ENCODE measurements at regions not wholly inside any gene's neighbourhood (a gene's known extent, or its start where the extent isn't known, plus 50 kb on each side); places are given as distances from the start of the nearest gene placed in this dataset.
"Not testable (repeated sequence)": the region's sequence is repeated elsewhere in the genome, so short reads cannot be mapped to it uniquely, and the experiment has no call there.

DNA sequence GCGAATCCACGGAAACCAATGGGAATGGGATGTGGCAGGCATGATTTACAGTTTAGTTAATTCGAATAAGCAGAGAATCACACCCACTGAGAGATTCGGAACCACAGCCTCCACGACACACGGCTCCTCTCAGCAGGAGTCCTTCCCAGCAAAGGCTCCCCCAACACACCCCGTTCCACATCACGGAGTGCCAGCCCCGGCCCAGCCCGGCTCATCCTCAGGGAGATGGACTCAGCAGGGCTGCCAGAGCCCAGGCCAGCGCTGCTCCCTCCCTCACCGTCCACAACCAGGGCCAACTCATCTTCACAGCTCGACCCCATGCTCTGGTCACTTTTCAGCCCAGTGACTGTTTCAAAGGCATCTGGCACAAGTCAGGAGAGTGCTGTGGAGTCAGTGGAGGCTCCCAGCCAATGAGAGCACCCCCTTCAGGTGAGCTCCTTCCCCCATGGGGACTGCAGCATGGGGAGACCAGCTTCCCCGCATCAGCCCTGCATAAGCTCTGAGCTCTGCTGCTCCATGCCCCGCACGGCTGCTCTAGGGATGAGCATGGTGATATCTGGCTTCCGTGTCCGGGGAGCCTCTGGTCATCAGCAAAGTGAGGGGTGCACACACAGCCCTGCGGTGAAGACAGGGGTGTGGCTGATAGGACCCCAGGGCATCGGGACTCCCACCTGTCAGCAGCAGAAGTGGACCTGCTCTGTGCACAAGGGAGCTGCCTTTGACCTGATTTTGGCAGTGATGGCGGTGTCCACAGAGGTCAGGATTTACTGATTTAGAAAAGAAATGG lies 238.8 kb upstream of the SFSWAP start:
- Histone ChIP-seq H3K9ac (ENCODE audit: low read length) (no peak overlapping the region), H3K9me3 (ENCODE audit: control insufficient read depth, low read depth, low read length) (no peaks in the 10 kb centered on the region), H3K36me3 (ENCODE audit: control insufficient read depth, low read depth, low read length) (no peaks in the 10 kb centered on the region), H3K4me1 (ENCODE audit: control insufficient read depth, low read depth, low read length) (no peaks in the 10 kb centered on the region), H3K27ac (ENCODE audit: low read length) (no peak overlapping the region), H3K27me3 (ENCODE audit: control insufficient read depth, insufficient read depth, low read length) (no peaks in the 10 kb centered on the region), H3K4me3 (ENCODE audit: low read length) (no peak overlapping the region)

DNA sequence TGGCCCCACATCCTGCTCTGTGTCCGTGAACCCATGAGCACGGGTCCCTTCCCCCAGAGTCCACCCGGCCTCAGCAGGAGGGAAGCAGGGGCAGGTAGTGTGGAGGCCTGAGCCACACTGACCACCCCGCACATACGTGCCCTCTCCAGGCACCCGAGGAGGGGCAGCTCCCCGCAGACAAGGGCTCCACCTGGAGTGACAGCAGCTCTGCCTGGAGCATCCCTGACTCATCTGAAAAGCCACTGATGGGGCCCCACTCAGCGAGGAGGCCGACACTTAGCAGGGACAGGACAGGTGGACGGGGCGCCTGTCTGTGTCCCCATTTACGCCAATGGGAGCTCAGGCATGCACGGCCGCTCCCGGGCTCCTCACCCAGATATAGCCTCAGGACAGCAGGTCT lies 237.6 kb upstream of the SFSWAP start:
- H3K4me3 ChIP-seq (ENCODE audit: low read length) = no peak overlapping the region
- no peak overlapping the region for H3K9ac ChIP-seq (ENCODE audit: low read length)
- no peaks in the 10 kb centered on the region for H3K27me3 ChIP-seq (ENCODE audit: control insufficient read depth, insufficient read depth, low read length)
- H3K36me3 ChIP-seq (ENCODE audit: control insufficient read depth, low read depth, low read length) = no peaks in the 10 kb centered on the region
- H3K27ac ChIP-seq (ENCODE audit: low read length) = no peak overlapping the region
- no peaks in the 10 kb centered on the region for H3K4me1 ChIP-seq (ENCODE audit: control insufficient read depth, low read depth, low read length)
- H3K9me3 ChIP-seq (ENCODE audit: control insufficient read depth, low read depth, low read length) = no peaks in the 10 kb centered on the region

DNA sequence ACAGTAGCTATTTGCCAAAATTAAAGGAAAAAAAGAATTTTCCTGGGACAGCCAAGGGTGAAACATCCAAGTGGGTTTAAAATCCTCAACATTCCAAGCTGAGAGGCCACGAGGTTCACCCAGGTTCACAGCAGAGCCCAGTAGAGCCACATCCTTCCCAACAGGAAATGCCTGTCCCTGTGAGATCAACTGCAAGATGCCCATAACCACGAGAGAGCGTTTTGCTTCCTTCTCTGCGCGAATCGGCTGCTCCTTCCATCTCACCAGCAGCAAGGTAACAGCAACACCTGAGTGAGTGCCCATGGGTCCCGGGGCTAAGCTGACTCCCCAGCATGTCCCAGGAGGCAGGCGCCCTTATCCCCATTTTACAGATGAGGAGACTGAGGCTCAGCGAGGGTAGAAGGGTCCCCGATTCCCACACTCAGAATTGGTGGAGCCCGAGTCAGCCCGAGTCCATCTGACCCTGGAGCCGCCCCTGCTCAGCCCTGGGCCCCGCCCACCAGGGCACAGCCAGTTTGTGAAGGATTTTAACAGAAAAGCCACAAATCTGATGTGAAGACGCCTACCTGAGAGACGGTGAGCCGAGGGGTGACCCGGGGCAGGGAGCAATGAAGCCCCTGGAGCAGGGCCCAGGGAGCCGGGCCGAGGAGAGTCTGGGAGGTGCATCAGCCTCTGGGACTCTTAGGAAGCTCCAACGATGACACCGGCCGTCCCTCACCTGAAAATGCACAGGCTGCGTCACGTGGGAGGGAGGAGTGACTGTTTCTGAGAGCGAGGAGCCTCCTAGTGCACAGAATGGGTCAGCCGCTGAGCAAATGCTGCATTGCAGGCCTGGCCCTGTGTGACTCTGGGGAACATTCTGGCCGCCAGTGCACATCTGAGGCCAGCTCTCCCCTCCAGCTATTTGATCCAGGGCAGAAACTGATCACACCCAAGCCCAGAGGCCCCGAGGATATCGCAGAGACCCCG lies 236.9 kb upstream of the SFSWAP start:
- no peak overlapping the region for H3K9ac ChIP-seq (ENCODE audit: low read length)
- no peak overlapping the region for H3K4me3 ChIP-seq (ENCODE audit: low read length)
- H3K9me3 ChIP-seq (ENCODE audit: control insufficient read depth, low read depth, low read length) = no peaks in the 10 kb centered on the region
- H3K27me3 ChIP-seq (ENCODE audit: control insufficient read depth, insufficient read depth, low read length) = no peaks in the 10 kb centered on the region
- no peaks in the 10 kb centered on the region for H3K36me3 ChIP-seq (ENCODE audit: control insufficient read depth, low read depth, low read length)
- no peak overlapping the region for H3K27ac ChIP-seq (ENCODE audit: low read length)
- H3K4me1 ChIP-seq (ENCODE audit: control insufficient read depth, low read depth, low read length) = no peaks in the 10 kb centered on the region

DNA sequence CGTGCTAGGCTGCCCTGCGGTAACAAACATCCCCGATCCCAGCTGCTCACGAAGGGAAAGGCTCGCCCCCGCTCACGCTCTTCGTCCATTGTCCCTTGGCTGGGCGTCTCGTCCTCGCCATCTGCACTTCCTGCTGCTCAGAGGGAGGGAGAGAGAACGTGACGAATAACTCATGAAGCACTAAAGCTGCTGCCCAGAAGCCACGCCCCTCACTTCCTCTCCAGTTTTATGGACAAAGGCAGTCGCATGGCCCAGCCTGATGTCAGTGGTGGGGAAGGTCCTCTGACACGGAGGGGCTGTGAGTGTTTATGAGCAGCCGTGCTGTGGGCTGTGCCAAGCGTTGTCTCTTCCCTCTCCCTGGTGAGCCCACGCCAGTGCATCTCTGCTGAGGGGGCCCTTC lies 235.9 kb upstream of the SFSWAP start:
- H3K27ac ChIP-seq (ENCODE audit: low read length); H3K27me3 ChIP-seq (ENCODE audit: control insufficient read depth, insufficient read depth, low read length); H3K9me3 ChIP-seq (ENCODE audit: control insufficient read depth, low read depth, low read length); H3K36me3 ChIP-seq (ENCODE audit: control insufficient read depth, low read depth, low read length); H3K4me3 ChIP-seq (ENCODE audit: low read length); H3K9ac ChIP-seq (ENCODE audit: low read length); H3K4me1 ChIP-seq (ENCODE audit: control insufficient read depth, low read depth, low read length): not testable (repeated sequence)

DNA sequence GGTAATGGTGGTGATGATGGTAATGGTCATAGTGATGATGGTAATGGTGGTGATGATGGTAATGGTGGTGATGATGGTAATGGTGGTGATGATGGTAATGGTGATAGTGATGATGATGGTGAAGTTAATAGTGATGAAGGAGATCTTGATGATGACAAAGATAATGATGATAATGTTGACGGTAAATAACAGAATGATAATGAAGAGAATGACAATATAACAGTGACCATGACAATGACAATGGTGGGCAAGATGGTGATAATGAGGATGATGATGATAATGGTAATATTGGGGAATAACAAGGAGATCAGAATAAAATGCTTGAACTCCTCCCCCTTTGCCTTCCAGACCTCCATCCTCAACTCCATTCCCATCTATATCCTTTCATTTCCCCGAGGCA lies 233.3 kb upstream of the SFSWAP start:
- H3K4me3 ChIP-seq (ENCODE audit: low read length) = no peak overlapping the region
- H3K9me3 ChIP-seq (ENCODE audit: control insufficient read depth, low read depth, low read length) = no peaks in the 10 kb centered on the region
- H3K27me3 ChIP-seq (ENCODE audit: control insufficient read depth, insufficient read depth, low read length) = no peaks in the 10 kb centered on the region
- H3K4me1 ChIP-seq (ENCODE audit: control insufficient read depth, low read depth, low read length) = no peaks in the 10 kb centered on the region
- no peaks in the 10 kb centered on the region for H3K36me3 ChIP-seq (ENCODE audit: control insufficient read depth, low read depth, low read length)
- no peak overlapping the region for H3K27ac ChIP-seq (ENCODE audit: low read length)
- H3K9ac ChIP-seq (ENCODE audit: low read length) = no peak overlapping the region

DNA sequence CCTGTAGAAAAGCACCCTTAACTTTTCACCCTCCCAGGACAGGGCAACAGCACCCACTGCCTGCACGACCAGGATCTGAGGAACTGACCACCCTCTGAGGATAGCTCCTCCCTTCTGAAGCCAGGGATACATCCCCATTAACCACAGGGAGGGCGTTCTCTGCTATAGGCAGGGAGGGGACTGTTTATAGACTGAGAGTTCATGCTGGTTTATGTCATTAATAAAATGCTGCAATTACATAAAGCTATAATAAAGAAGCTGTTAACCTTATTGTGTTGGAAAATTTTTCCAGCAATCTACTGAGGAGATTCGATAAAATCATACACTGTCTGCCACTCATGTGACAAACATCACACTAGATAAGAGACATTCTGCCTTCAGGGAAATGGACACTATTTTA lies 232.4 kb upstream of the SFSWAP start:
- Histone ChIP-seq H3K4me1 (ENCODE audit: control insufficient read depth, low read depth, low read length) (no peaks in the 10 kb centered on the region), H3K9me3 (ENCODE audit: control insufficient read depth, low read depth, low read length) (no peaks in the 10 kb centered on the region), H3K27me3 (ENCODE audit: control insufficient read depth, insufficient read depth, low read length) (no peaks in the 10 kb centered on the region), H3K9ac (ENCODE audit: low read length) (no peak overlapping the region), H3K36me3 (ENCODE audit: control insufficient read depth, low read depth, low read length) (no peaks in the 10 kb centered on the region), H3K4me3 (ENCODE audit: low read length) (no peak overlapping the region), H3K27ac (ENCODE audit: low read length) (no peak overlapping the region)

DNA sequence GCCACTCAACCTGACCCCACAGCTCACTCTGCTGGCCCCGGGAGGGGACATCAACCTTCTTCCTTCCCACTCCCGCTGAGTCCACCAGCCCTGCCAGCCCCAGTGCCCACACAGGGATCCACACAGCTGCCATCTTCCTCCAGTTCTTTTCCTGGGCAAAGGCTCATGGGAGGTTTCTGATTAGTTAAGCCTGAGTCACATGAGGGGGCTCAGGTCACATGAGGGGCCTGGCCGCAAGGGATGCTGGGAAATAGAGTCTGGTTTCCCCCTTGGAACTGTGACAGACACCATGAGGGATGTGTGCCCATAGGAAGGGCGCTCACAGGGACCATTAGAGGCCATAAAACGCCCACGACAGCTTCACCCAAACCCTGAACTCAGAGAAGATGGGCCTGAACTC lies 228.7 kb upstream of the SFSWAP start:
- no peaks in the 10 kb centered on the region for H3K36me3 ChIP-seq (ENCODE audit: control insufficient read depth, low read depth, low read length)
- no peaks in the 10 kb centered on the region for H3K4me1 ChIP-seq (ENCODE audit: control insufficient read depth, low read depth, low read length)
- no peak overlapping the region for H3K4me3 ChIP-seq (ENCODE audit: low read length)
- no peaks in the 10 kb centered on the region for H3K27me3 ChIP-seq (ENCODE audit: control insufficient read depth, insufficient read depth, low read length)
- H3K9ac ChIP-seq (ENCODE audit: low read length) = no peak overlapping the region
- H3K27ac ChIP-seq (ENCODE audit: low read length) = no peak overlapping the region
- H3K9me3 ChIP-seq (ENCODE audit: control insufficient read depth, low read depth, low read length) = no peaks in the 10 kb centered on the region

DNA sequence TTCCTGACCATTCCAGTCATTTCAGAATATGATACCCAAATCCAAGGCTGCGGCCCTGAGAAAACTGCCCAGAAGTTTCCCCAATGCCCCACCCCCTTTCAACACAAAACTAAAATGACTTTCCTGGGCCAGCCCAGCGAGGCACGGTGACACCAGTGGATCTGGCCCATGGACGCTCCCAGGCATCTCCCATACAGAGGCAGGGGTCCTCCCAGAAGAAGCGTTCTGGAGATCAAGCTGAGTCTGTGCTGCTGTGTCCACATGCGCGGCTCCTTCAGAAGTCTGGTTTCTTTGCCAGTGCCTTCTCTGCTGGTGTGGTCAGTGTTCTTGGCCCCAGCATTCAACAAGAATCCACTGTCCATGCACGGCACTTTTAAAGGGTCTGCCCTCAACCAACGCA lies 228.2 kb upstream of the SFSWAP start:
- Histone ChIP-seq H3K9ac (ENCODE audit: low read length) (no peak overlapping the region), H3K27me3 (ENCODE audit: control insufficient read depth, insufficient read depth, low read length) (no peaks in the 10 kb centered on the region), H3K27ac (ENCODE audit: low read length) (no peak overlapping the region), H3K4me3 (ENCODE audit: low read length) (no peak overlapping the region), H3K36me3 (ENCODE audit: control insufficient read depth, low read depth, low read length) (no peaks in the 10 kb centered on the region), H3K4me1 (ENCODE audit: control insufficient read depth, low read depth, low read length) (no peaks in the 10 kb centered on the region), H3K9me3 (ENCODE audit: control insufficient read depth, low read depth, low read length) (no peaks in the 10 kb centered on the region)

DNA sequence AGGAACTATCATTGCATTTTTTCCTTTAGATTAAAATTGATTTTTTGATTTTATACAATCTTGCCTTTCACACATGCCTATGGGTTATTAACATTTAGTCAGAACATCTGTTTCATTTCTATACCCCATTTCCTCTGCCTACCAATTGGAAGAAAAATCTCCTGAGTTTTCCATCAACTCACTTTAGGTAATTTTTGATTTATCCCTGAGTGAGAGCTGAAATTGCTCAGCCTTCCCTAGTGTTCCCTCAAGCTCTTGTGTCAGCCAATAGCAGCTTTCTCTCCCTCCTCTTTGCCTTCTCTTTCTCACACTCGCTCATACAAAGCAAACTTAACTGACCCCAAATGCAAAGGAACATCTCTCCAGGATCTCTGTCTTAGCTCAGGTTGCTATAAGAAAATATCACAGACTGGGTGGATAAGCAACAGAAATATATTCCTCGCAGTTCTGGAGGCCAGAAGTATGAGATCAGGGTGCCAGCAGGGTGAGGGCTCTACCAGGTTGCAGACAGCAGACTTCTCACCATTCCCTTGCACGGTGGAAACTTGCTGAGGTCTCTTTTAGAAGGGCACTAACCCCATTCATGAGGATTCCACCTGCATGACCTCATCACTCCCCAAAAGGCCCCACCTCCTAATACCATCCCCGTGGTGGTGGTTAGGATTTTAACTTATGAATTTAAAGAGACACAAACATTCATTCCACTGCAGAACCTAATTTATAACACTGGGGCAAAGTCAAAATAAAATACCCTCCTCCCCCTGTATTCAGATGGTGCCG lies 224.2 kb upstream of the SFSWAP start:
- no peak overlapping the region for H3K27ac ChIP-seq (ENCODE audit: low read length)
- H3K9me3 ChIP-seq (ENCODE audit: control insufficient read depth, low read depth, low read length) = no peaks in the 10 kb centered on the region
- no peaks in the 10 kb centered on the region for H3K4me1 ChIP-seq (ENCODE audit: control insufficient read depth, low read depth, low read length)
- H3K27me3 ChIP-seq (ENCODE audit: control insufficient read depth, insufficient read depth, low read length) = no peaks in the 10 kb centered on the region
- no peaks in the 10 kb centered on the region for H3K36me3 ChIP-seq (ENCODE audit: control insufficient read depth, low read depth, low read length)
- H3K4me3 ChIP-seq (ENCODE audit: low read length) = no peak overlapping the region
- H3K9ac ChIP-seq (ENCODE audit: low read length) = no peak overlapping the region

DNA sequence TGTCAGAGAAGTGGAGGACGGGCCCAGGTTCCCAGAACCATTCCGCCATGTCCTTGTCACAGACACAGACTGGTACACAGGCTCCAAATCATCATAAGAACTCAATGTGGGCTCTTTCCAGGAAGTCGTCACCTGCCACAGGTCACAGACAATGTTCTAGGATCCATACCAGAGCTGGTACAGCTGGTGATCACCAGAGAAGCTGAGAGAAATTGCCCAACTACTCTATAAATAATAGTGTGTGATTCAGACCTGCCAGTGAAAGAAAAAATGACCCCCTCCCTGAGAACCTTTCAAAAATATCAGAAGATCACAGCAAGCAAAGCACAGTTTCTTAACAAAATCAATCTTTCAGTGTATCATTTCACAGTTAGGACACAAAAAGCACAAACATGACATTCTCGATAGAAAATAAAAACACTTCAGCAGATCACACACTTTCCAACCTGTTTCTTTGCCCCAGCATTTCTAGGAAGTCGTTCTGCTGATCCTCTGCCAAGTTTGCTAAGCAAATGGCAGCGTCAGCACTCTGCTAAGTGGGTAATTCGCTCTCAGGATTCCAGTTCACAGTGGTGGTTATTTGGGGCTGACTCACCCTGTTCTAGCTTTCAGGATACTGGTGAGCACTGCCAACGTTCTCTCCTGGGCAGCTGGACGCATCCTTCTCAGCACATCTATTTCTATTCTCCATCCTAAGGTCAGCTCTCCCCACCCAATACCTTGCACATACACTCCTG lies 223.3 kb upstream of the SFSWAP start:
- Histone ChIP-seq H3K27me3 (ENCODE audit: control insufficient read depth, insufficient read depth, low read length) (no peaks in the 10 kb centered on the region), H3K27ac (ENCODE audit: low read length) (no peak overlapping the region), H3K9me3 (ENCODE audit: control insufficient read depth, low read depth, low read length) (no peaks in the 10 kb centered on the region)

DNA sequence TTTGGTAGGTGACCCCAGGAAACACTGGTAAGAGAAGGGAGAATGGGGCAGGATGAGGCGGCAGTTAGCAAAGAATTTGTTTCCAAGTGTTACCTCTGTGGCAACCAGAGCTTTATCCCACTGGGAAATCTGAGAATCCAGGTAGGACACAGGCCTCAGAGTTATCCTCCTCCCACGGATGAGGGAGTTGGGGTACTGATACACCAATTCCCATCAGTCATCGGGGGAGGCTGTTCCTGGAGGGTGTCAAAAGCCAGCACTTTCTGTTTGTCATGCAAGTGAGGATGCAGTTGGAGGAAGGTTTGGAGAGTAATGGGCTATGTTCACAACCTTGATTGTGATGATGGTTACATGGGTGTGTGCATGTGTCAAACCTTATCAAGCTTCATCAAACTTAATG lies 221.2 kb upstream of the SFSWAP start:
- H3K9me3 ChIP-seq (ENCODE audit: control insufficient read depth, low read depth, low read length) = no peaks in the 10 kb centered on the region
- no peak overlapping the region for H3K9ac ChIP-seq (ENCODE audit: low read length)
- no peaks in the 10 kb centered on the region for H3K36me3 ChIP-seq (ENCODE audit: control insufficient read depth, low read depth, low read length)
- H3K27me3 ChIP-seq (ENCODE audit: control insufficient read depth, insufficient read depth, low read length) = no peaks in the 10 kb centered on the region
- H3K4me3 ChIP-seq (ENCODE audit: low read length) = no peak overlapping the region
- no peaks in the 10 kb centered on the region for H3K4me1 ChIP-seq (ENCODE audit: control insufficient read depth, low read depth, low read length)
- H3K27ac ChIP-seq (ENCODE audit: low read length) = no peak overlapping the region

More for the DNA sequence above, 223.3 kb upstream of the SFSWAP start:
- Histone ChIP-seq H3K4me1 (ENCODE audit: control insufficient read depth, low read depth, low read length) (no peaks in the 10 kb centered on the region), H3K36me3 (ENCODE audit: control insufficient read depth, low read depth, low read length) (no peaks in the 10 kb centered on the region), H3K4me3 (ENCODE audit: low read length) (no peak overlapping the region), H3K9ac (ENCODE audit: low read length) (no peak overlapping the region)
